GM18520 (cell line): ENCODE measurements at regions not wholly inside any gene's neighbourhood (a gene's known extent, or its start where the extent isn't known, plus 50 kb on each side); places are given as distances from the start of the nearest gene placed in this dataset.
"Not testable (repeated sequence)": the region's sequence is repeated elsewhere in the genome, so short reads cannot be mapped to it uniquely, and the experiment has no call there.

ENCODE experiments used
- ATAC-seq: cut with Tn5 transposase; IDR thresholded peaks from one replicate; pipeline ENCODE4 v1.9.1; 2021; ENCODE audit not compliant: unreplicated experiment

DNA sequence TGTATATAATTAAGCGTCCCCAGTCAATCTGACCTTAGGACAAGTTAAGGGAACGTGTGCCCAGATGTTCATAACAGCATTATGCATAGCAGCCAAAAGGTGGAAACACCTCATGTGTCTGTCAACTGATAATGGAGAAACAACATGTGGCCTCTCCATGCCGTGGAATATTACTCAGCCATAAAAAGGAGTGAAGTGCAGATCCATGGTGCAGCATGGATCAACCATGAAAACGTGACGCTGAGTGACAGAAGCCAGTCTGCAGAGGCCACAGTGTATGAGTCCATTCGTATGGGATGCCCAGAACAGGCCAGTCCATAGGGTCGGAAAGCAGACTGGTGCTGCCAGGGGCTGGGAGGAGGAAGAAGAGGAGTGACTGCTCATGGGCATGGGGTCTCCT lies 161.0 kb upstream of the CIBAR2 start:
- ATAC-seq, result no peak

DNA sequence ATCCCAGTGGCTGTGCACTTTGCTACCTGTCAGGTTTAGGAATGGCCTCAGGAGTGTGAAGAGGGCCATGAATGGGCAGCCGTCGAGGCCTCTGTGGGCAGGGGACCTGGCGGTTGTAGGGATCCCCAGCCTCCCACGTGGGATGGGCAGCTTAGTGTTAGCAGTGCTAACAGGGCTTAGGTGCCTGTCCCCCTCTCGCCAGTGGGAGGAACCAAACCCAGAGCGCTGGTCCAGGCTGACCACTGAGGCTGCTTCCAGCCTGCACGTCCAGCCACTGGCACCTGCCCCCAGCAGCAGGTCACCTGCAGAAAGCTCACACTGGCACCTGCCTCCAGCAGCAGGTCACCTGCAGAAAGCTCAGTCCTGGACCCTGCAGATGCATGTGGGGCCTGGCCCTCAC lies 162.2 kb upstream of the CIBAR2 start:
- ATAC-seq, result no peak

DNA sequence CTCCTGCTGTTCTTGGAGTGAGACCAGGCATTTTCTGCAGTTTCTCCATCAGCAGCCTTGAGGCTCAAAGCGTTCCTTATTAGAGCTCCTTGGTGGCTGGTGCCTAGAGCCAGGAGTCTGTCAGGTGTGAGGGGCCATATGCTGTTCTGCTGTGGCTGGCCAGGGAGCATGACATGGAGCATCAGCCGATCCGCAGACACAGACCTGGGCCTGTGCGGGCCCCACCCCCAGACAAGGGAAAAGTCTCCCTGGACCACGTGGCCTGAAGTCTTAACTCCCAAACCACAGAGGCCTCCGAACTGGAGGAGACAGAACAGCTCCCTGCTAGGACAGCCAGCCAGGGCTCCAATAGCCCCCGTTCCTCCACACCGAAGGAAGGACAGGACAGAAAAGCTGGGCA lies 162.7 kb upstream of the CIBAR2 start:
- no peak for ATAC-seq

DNA sequence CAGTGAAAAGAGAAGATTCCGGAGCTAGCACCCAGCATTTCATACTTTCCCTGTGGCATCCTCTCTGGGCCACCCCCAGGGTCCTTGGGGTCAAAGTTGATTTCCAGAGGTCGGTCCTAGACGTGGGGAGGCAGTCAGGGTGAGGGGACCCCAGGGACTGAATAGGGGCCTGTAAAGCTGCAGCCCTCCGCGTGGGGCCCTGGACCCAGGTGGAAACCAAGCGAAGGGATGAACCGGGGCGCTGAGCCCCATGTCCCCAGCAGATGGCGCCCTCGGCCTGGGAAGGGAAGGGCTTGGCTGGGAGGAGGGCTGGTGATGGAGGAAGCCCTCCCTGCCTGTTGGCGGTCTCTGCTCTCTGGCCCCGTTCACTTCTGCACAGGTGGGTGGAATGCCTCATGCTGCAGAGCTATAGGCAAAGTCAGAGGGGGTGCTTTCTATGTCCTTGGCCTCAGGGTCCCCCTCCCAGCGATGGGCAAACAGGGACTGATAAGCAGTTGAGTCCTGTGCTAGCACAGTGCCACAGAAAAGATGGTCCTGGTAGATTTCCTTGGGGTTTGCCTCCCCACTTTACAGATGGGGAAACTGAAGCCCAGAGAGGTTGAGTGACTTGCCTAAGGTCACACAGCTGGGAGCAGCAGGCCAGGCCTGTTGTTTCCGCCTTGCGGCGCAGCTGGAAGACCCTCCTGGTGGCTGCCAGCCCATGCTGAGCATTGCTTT lies 163.4 kb upstream of the CIBAR2 start:
- no peak for ATAC-seq

DNA sequence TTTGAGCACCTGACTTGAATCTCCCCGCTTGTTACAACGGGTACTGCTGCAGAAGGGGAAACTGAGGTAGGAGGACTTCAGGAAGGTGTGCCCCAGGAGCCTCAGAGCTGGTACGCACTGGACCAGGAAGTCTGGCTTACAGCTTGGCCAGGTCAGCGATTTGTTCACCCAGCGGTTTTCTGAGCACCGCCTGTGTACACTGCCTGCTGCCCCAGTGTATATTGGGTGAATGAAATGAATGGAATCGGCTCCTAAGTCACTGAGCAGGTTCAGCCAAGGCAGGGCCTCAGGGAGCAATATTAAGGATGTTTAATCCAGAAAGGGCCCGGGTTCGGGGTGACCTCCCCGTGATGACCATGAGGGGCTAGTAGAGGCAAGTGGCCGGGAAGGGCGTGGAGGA lies 164.0 kb upstream of the CIBAR2 start:
- ATAC-seq, result no peak

DNA sequence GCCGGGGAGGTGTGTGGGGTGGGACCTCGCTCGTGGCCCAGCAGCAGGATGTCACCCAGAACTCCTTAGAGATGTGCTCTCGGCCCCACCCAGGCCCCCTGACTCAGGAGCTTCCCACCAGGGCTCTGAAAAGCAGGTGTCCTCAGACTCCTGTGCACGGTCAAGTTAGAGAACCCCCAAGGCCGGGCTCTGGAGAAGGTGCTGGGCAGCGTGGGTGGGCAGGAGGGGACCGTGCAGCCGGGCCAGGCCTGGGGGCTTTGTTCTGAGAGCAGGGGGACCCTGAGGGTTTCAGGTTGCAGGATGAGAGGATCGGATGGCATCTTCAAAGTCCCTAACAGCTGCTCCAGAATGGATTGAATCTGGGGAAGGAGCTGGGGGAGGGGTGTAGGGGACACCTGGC lies 164.4 kb upstream of the CIBAR2 start:
- ATAC-seq, result no peak

DNA sequence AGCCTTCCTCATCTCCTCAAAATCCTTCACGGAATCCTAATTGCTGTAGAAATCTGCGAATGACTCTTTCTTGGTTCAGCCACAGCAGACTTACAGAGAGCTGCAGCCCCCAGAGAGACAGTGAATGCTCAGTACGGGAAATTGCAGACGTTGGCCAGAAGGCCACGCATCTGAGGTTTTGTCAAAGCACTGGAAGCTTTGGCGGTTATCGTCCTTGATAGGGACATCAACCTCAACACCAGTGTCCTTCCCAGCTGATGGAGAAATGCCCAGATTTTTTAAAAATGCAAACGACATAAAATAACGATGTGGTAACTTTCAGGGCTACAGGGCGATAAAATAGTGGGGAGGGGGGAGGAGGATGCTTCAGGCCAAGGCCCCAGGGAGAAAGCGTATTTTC lies 166.6 kb upstream of the CIBAR2 start:
- no peak for ATAC-seq

DNA sequence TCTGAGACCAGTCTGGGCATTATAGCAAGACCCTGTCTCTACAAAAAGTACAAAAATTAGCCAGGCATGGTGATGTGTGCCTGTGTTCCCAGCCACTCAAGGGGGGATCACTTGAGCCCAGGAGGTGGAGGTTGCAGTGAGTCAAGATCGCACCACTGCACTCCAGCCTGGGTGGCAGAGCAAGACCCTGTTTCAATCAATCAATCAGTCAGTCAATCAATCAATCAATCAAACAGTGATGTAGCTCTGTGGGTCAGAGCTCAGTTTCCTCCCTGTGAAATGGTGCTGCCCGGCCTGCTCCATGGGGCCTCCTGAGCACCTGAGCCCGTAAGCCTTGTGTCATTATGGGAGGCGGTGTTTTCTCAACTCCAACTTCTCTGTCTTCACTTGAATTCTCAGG lies 167.1 kb upstream of the CIBAR2 start:
- no peak for ATAC-seq

DNA sequence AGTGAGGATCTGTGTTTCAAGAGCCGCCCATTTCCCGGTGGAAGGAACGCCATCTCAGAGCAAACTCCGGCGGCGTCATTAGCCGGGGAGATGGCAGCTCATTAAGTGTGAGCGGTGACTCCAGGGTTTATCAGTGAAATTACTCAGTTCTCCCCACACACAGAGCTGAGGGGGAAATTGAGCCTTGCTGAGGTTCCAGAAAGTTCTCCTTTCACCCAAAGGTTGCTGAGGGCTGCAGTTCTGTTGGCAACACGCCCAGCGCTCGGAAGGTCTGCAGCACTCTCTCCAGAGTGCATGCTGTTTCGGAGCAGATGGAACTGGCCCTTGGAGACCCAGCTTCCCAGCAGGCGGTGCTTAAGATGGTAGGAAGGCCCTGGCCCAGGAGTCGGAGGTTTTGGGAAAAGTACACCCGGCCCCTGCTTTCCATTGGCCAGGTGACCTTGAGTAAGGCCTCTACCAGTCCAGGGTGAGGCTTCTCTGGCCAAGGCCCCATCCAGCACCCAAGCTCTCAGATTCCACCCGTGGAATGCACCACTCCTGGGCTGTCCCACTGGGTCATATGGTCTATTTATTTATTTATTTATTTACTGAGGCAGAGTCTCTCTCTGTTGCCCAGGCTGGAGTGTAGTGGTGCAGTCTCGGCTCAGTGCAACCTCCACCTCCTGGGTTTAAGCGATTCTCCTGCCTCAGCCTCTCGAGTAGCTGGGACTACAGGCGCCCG lies 167.7 kb upstream of the CIBAR2 start:
- ATAC-seq, result no peak

DNA sequence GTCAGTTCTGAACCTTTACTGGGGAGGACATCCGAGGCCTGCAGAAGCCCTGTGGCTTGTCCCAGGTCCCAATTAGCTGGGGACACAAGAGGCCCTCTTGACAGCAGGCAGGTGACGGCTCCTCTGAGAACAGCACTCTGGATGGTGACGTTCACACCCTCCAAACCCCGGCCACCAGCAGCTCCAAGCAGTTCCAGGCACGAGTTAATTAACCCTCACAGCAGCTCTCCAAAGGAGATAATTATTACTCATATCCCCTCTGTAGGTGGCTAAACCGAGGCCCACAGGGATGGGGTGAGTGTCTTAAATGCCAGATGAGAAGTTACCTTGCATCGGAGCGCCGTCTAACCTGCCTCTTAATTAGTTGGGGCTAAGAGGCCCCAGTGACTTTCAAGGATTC lies 168.9 kb upstream of the CIBAR2 start:
- no peak for ATAC-seq

DNA sequence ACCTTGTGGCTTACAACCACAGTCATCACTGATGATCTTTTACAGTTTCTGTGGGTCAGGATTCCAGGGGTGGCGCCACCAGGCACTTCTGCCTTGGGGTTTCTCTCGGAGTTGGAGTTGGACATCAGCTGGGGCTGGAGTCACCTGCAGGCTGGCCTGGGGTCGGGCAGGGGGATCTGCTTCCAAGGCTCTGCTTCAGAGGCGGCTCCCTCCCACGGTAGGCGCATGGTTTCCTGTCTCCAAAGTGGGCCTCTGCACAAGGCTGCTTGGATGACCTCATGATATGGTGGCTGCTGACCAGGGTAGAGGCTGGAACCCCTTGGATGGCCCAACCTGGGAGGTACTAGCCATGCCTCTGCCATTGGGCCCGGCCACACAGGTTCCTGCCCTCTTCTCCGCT lies 170.6 kb upstream of the CIBAR2 start:
- ATAC-seq, result no peak

DNA sequence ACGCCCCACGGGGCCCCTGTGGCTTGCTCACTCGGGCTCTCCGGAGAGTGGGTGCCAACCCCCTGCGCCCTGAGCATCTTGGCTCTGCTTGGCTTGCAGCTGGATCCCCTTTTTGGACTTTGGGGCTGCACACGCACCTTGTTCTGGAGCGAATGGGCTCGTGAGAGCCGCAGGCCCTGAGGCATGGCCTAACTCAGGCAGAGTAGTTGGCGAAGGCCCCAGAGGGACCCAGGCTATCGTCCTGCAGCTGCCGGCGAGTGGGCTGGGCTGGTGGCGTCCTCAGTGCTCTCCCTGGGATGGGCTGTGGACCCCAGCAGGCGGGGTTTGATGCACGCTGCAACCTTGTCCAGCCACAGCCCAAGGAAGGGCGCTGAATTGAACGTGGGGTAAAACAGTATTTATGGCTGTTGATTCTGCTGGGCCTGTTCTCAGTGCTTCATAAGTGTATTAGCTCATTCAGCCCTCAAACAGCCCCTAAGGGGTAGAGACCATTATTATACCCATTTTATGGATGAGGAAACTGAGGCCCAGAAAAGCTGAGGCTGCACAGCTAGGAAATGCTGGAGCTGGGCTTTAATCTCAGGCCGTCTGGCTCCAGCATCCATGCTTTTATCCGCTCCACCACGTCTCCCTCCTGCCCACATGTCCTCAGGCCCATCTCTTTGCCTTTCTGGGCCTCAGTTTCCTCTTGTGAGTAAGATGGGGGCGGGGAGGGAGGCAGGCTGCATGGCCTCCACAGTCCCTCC lies 171.2 kb upstream of the CIBAR2 start:
- no peak for ATAC-seq

DNA sequence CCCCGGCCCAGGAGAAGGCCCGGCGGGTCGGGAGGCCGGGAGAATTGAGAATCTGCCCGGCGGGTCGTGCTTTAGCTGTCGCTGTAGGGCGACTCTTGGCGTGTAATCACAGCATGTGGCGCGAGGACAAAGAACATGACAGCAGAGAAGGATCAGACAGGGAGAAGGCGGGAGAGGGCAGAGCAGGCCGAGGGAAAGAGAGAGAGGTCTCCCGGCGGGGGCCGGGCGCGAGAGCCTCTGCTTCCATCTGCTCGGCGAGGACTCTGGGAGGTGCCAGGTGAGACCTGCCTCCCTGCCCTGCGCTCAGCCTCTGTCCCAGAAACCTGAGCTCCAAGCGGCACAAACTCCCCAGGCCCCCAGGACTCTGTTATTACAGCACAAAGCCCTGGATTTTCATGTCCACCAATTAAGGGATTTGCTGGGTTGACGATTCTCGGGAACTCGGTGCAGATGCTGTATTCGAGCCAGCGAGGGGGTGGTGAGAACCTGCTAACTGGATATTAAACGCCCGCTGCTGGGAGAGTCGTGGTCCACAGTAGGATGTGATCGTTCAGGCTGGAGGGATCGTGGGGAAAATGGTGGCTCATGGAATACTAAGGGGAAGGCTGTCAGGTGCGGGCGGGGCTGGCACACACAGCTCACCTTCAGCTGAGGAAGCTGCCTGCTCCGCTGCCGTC lies 172.0 kb upstream of the CIBAR2 start:
- no peak for ATAC-seq

DNA sequence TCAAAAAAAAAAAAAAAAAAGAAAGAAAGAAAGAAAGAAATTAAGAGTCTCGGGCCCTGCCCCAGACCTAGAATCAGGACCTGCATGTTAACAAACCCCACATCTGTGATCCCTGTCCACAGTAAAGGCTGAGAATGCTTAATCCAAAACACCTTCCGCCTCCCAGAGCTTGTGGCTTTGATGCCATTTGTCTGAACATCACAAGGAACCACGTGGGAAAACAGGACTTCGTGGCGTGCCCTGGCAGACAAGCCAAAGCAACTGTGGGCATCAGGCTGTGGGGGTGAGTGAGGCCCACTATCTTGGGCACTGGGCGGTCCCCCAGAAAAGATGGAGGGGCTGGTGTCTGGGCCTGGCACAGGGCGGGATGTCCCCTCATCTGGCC lies 173.4 kb upstream of the CIBAR2 start:
- no peak for ATAC-seq

DNA sequence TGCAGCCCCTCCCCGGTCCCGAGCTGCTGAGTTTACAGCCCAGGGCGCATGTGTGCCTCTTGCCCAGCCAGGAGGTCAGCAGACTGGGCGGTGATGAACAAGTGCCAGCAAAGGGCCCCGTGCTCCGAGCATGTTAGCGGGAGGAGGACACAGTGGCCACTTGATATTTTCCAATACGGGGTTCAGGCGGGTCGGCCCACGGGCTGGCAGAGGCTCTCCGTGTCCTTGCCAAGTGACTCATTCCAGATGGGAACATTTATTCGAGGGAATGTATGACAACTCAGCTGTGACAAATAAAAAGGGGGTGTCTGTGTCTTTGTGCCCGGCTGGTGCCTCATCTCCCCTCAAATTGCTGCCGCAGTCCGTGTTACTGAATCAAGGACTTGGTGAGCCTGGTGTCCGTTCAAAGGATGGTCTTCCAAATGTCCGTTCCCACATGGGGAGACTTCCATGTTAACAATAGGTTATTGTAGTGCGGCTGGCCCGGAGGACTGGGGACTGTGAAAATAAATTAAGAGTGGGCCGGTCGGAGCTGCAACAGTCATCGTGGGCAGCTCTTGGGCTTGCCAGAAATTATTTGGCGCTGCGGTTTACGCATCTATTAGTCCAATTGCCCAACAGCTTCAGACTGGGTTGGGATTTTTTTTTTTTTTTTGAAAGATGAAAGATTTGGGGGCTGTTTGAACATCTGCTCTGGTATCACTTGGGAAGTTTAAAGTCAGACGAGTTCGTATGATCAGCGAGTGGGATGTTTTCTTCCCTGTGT lies 174.0 kb upstream of the CIBAR2 start:
- ATAC-seq, result no peak

DNA sequence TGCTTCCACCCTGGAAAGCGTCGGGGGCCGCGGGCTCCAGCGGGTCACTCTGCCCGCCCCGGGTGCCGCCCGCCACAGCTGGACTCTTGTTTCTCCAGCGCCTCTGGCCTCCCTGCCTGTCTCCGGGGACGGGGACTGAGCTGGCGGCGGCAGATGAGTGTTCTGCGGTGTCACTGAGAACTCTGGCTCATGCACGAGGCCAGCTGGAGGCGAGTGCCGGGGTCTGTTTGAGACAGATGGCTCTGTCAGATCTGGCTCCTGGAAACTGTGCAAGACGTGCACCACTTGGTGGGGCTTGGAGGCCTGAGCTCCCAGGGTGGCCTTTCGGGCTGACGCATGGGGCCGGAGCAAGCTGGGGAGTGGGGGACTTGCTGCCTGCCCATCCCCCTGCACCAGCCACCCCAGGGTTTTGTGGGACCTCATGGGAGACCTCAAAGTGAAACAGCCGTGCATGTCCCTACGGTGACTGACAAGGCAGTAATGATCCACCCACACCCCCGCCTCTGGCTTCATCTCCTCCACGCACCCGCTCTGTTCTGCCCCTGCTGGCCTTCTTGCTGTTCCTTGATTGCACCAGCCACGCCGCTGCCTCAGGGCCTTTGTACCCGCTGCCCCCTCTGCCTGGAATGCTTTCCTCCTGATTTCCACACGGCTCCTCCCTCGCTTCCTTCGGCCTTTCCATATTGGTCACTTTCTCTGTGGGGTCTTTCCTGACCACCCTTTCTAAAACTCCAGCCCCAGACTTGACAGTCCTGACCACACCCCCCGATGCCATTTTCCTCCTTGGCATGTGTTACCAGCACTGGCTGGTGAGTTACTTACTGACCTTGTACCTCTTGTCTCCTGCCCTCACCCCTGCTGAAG lies 174.9 kb upstream of the CIBAR2 start:
- no peak for ATAC-seq

DNA sequence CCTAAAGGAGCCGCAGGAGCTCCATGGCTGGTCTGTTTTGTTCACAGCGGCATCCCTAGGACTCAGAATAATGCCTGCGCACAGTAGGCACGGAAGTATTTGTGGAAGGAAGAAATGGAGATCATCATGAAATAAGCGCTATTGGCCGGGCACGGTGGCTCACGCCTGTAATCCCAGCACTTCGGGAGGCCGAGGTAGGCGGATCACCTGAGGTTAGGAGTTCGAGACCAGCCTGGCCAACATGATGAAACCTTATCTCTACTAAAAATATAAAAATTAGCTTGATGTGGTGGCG lies 175.5 kb upstream of the CIBAR2 start:
- not testable (repeated sequence) for ATAC-seq

DNA sequence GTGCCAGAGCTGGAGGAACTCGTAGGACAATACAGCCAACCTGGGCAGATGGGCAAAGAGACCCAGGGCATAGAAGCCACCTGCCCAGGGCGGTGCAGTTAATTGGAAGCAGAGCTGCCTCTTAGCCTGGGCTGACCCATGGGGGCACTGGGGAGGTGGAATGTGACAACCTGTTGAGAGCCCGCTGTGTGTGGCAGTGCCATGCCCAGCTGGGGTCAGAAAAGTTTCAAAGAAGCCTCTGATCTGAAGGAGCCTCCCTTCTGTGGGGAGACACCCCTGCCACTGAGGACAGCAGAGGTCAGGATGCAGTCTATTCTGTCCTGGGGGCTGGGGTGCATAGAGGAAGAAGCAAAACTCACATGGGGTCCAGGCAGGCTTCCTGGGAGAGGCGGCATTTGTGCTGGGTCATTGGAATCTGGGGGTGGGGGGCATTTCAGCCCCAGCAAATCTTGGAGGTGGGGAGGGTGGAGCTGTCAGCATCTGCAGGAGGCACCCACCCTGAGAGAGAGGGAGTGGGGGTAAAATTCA lies 176.1 kb upstream of the CIBAR2 start:
- no peak for ATAC-seq

DNA sequence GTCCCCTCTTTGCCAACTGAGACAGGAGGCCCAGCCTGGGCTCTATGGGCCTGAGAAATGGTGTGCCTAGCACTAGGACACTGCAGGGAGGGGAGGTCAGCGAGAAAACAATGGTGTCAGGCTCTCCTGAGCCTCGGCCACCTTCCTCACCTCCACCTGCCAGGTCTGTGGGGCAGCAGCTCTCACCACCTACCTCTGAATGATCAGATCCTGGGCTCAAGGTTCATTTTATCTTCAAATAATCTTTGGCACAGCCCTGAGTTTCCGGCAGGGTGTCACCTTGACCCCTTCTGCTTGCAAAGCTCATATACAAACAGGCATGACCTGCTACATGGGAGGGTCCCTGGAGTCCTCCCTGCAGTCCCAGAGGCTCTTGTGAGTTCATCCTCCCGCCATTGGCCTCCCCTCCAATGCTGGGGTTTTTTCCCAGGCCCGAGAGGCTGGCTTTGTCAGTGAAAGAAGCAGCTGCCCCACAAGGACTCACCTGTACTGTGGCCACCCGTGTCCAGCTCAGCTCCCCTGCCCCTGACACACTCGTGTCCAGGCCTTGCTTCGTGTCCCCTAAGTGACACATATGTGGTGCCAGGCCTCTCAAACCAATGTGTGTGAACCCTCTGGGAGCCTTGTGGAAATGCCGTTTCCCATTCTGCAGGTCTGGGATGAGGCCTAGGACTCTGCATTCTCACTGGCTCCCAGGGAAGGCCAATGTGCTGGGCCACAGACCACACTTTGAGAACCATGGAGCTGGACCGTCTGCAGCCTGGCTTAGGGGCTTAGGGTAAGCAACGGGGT lies 176.8 kb upstream of the CIBAR2 start:
- no peak for ATAC-seq
